Endothelial cell of umbilical vein (primary cell): ENCODE measurements at regions not wholly inside any gene's neighbourhood (a gene's known extent, or its start where the extent isn't known, plus 50 kb on each side); places are given as distances from the start of the nearest gene placed in this dataset.

Source experiments
- BruUV-seq: library from RNA; stranded (reverse); fragments of 400-500 nt; replicated peaks from 2 replicates; lab custom pipeline; 2021; lab: Mats Ljungman, UMichigan
- CTCF ChIA-PET: fragments of 300-600, 350-600 bp; sonication (Branson Sonifier 250); formaldehyde crosslinking; loops from one replicate; lab custom pipeline; 2021; ENCODE audit warnings: antibody characterized with exemption, inconsistent platforms; lab: Charles Lee
- POLR2A ChIA-PET: fragments of 300-600, 350-600 bp; sonication (Branson Sonifier 250); formaldehyde crosslinking; loops from one replicate; lab custom pipeline; 2021; ENCODE audit warnings: antibody characterized with exemption, inconsistent platforms; lab: Charles Lee
- DNase-seq: peaks from one replicate; pipeline ENCODE4 v3.0.0-alpha.2; 2011; ENCODE audit warnings: low read depth, low spot score
- FAIRE-seq: peaks from 2 replicates; lab custom pipeline; 2011; peaks lifted over from hg19 to GRCh38; lab: Jason Lieb, UNC
- H2AFZ ChIP-seq: 2 replicates; pipeline ENCODE4 v1.6.0; 2012; ENCODE audit warnings: low read depth, low read length, control low read depth, inconsistent platforms
- H3K27ac ChIP-seq: 2 replicates; pipeline ENCODE4 v1.5.1; 2011; ENCODE audit warnings: low read depth, mild to moderate bottlenecking, control low read depth, low read length, moderate library complexity; ENCODE audit not compliant: insufficient read depth
- H3K27me3 ChIP-seq, 2 experiments: 2 replicates each; pipeline versions ENCODE4 v1.6.0 to v1.6.1; 2011; ENCODE audit warnings: low read length in 2 of 2, mixed read lengths in 1 of 2; ENCODE audit not compliant: control insufficient read depth in 2 of 2, insufficient read depth in 2 of 2
- H3K36me3 ChIP-seq, 2 experiments: 2 replicates in 1 of 2; 3 replicates in 1 of 2; pipeline ENCODE4 v1.5.1; 2011; ENCODE audit warnings: low read length in 2 of 2, mild to moderate bottlenecking in 1 of 2, moderate library complexity in 1 of 2; ENCODE audit not compliant: control insufficient read depth in 2 of 2, insufficient read depth in 2 of 2; ENCODE audit errors: extremely low read depth in 1 of 2
- H3K4me1 ChIP-seq: 3 replicates; pipeline ENCODE4 v1.5.1; 2011; ENCODE audit warnings: mild to moderate bottlenecking, low read length; ENCODE audit not compliant: control insufficient read depth, insufficient read depth; ENCODE audit errors: extremely low read depth
- H3K4me2 ChIP-seq: 2 replicates; pipeline ENCODE4 v1.6.1; 2011; ENCODE audit warnings: low read length, control low read depth, mixed read lengths; ENCODE audit not compliant: insufficient read depth
- H3K4me3 ChIP-seq, 3 experiments: fragments of 200-600 bp in 1 of 3; sonication (generic), shearing (Covaris generic) in 1 of 3; replicated peaks in 1 of 3; 2 replicates each; pipeline ENCODE4 v1.5.1; 2011 to 2016; ENCODE audit warnings: control low read depth in 3 of 3, low read length in 3 of 3, mild to moderate bottlenecking in 2 of 3, inconsistent platforms in 1 of 3, low read depth in 1 of 3, moderate library complexity in 1 of 3; ENCODE audit not compliant: insufficient read depth in 1 of 3
- H3K79me2 ChIP-seq: 2 replicates; pipeline ENCODE4 v1.6.0; 2012; ENCODE audit warnings: low read length, inconsistent platforms; ENCODE audit not compliant: control insufficient read depth, insufficient read depth
- H3K9ac ChIP-seq: replicated peaks from 2 replicates; pipeline ENCODE3; 2011; ENCODE audit warnings: low read length, control low read depth; ENCODE audit not compliant: insufficient read depth; ENCODE audit errors: extremely low read depth
- H3K9me1 ChIP-seq: replicated peaks from 3 replicates; pipeline ENCODE4 v1.6.0; 2011; ENCODE audit warnings: mild to moderate bottlenecking, low read length; ENCODE audit not compliant: control insufficient read depth, insufficient read depth; ENCODE audit errors: extremely low read depth
- H3K9me3 ChIP-seq: replicated peaks from 2 replicates; pipeline ENCODE4 v1.5.1; 2012; ENCODE audit warnings: low read length, inconsistent platforms; ENCODE audit not compliant: control insufficient read depth, insufficient read depth
- H4K20me1 ChIP-seq: replicated peaks from 2 replicates; pipeline ENCODE3; 2011; ENCODE audit warnings: mild to moderate bottlenecking, low read length; ENCODE audit not compliant: control insufficient read depth, insufficient read depth; ENCODE audit errors: extremely low read depth
- EZH2 ChIP-seq: IDR thresholded peaks from 2 replicates; pipeline ENCODE4 v1.6.1; 2012; ENCODE audit warnings: borderline replicate concordance, low read depth, mild to moderate bottlenecking, moderate library complexity, low read length, inconsistent platforms; ENCODE audit not compliant: severe bottlenecking
- FOS ChIP-seq: IDR thresholded peaks from 2 replicates; pipeline ENCODE4 v1.6.1; 2011; ENCODE audit warnings: mild to moderate bottlenecking, low read length, moderate library complexity, borderline replicate concordance; ENCODE audit not compliant: insufficient read depth
- GATA2 ChIP-seq: IDR thresholded peaks from 2 replicates; pipeline ENCODE4 v1.7.0; 2011; ENCODE audit warnings: low read depth, mild to moderate bottlenecking, moderate library complexity, mixed read lengths, low read length; ENCODE audit not compliant: insufficient read length, insufficient read depth
- JUN ChIP-seq: IDR thresholded peaks from 2 replicates; pipeline ENCODE4 v1.6.1; 2011; ENCODE audit warnings: borderline replicate concordance, low read depth; ENCODE audit not compliant: insufficient read length, insufficient read depth
- MYC ChIP-seq: IDR thresholded peaks from one replicate; pipeline ENCODE4 v1.6.1; 2011; ENCODE audit warnings: mild to moderate bottlenecking, low read depth, low read length
- POLR2A ChIP-seq: IDR thresholded peaks from 2 replicates; pipeline ENCODE4 v1.6.1; 2012; ENCODE audit warnings: low read depth, mild to moderate bottlenecking, control low read depth, low read length
- POLR2AphosphoS5 ChIP-seq: IDR thresholded peaks from 2 replicates; pipeline ENCODE4 v1.6.1; 2012; ENCODE audit warnings: low read depth, mild to moderate bottlenecking, control low read depth, low read length, moderate library complexity; ENCODE audit not compliant: insufficient read depth
- dilution Hi-C: fragments of 300-500 bp; cut with MboI; formaldehyde crosslinking; loops from one replicate; pipeline ENCODE4 v1.15.0; 2019; ENCODE audit warnings: low sequenced_read_pairs; ENCODE audit not compliant: extremely low pct_ligation_motif_present
- intact Hi-C: fragments of 100-400 bp; cut with micrococcal nuclease; formaldehyde crosslinking; loops from one replicate; pipeline ENCODE4 v1.10.0; 2022
- TF ChIP-seq, protein P1 (sequence below), 2 donors: IDR thresholded peaks; 1 replicate in 1 of 2; 2 replicates in 1 of 2; pipeline ENCODE4 v1.5.1; 2011; ENCODE audit warnings: low read length in 2 of 2, mild to moderate bottlenecking in 2 of 2, moderate library complexity in 2 of 2, control low read depth in 1 of 2, inconsistent platforms in 1 of 2, low read depth in 1 of 2; ENCODE audit not compliant: insufficient read depth in 1 of 2; ENCODE audit errors: extremely low read depth in 1 of 2
- TF ChIP-seq, protein P2 (sequence below): IDR thresholded peaks from 2 replicates; pipeline ENCODE4 v1.6.1; 2011; ENCODE audit not compliant: insufficient read depth, insufficient read length

DNA sequence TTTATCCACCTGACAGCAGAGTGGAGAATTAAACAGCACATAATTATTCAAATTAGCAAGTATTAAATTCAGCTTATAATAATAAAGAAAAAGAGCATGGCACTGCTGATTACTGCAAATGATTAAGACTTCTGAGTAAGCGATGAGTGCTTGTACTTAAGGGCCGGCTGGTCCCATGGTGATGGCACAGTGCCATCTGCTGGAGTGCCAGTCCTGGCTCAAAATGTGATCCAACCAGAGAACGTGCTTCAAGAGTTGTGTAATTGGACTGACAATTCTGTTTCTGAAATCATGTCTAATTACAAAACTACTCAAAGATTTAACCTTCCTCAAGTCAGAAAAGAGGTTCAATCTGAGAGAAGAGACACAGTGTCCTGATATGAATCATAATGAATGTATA, 181.6 kb upstream of the RGS17 start:
- no peak overlapping the region for H3K27ac ChIP-seq
- ChIA-PET POLR2A (no interaction called here), CTCF (interaction anchor here (0.6 to 2.8 kb wide), 13 partner anchors 11 to 358 kb away, joined by 3 to 61 read pairs (median 4); partner anchors contain the start of gene RGS17)
- FAIRE-seq (no peak), DNase-seq (peak; percentile 55)
- H3K9ac ChIP-seq = no peak overlapping the region
- no peaks in the 10 kb centered on the region for H4K20me1 ChIP-seq
- no peak for TF ChIP-seq MYC
- TF ChIP-seq, protein P1, sequence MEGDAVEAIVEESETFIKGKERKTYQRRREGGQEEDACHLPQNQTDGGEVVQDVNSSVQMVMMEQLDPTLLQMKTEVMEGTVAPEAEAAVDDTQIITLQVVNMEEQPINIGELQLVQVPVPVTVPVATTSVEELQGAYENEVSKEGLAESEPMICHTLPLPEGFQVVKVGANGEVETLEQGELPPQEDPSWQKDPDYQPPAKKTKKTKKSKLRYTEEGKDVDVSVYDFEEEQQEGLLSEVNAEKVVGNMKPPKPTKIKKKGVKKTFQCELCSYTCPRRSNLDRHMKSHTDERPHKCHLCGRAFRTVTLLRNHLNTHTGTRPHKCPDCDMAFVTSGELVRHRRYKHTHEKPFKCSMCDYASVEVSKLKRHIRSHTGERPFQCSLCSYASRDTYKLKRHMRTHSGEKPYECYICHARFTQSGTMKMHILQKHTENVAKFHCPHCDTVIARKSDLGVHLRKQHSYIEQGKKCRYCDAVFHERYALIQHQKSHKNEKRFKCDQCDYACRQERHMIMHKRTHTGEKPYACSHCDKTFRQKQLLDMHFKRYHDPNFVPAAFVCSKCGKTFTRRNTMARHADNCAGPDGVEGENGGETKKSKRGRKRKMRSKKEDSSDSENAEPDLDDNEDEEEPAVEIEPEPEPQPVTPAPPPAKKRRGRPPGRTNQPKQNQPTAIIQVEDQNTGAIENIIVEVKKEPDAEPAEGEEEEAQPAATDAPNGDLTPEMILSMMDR (IDR thresholded peaks at IDR 0.05; ENCODE audit: extremely low read depth in 1 of 2, insufficient read depth in 1 of 2, low read depth in 1 of 2, low read length in 2 of 2) = peak; percentile 32 to 34
- no peaks in the 10 kb centered on the region for H3K79me2 ChIP-seq
- H3K4me2 ChIP-seq = no peak overlapping the region
- no peaks in the 10 kb centered on the region for H3K9me1 ChIP-seq
- intact Hi-C loops (loop anchor here (1.0 kb wide), 2 partner anchors 81 to 280 kb away; no protein-coding TSS in a partner anchor), dilution Hi-C loops (no loop called here)
- no peaks in the 10 kb centered on the region for H3K36me3 ChIP-seq
- no peaks in the 10 kb centered on the region for H3K9me3 ChIP-seq
- H2AFZ ChIP-seq = no peak overlapping the region
- no peaks in the 10 kb centered on the region for H3K4me1 ChIP-seq
- no TSS peak for BruUV-seq
- H3K4me3 ChIP-seq = no peak overlapping the region
- H3K27me3 ChIP-seq = no peaks in the 10 kb centered on the region

DNA sequence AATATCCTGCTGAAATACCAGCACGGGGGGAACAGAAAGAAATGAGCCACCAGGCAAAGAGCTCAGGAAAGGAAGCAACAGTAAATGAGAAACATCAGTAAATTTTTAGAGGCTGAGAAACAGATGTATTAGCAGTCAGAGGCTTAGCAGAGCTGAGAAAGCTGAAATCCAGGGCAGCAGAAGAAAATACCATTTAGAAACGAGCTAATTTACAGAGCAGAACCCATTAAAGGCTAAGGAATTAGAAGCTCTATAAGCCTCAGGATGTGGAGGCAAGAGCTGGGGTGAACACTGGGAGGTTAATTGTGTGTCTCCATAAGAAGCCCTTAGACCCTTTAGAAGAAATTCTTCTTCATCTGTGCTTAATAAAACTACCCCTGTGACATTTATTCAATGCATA, 178.6 kb upstream of the RGS17 start:
- no TSS peak for BruUV-seq
- Histone ChIP-seq H3K9me1 (no peaks in the 10 kb centered on the region), H3K79me2 (no peaks in the 10 kb centered on the region), H2AFZ (no peak overlapping the region), H3K9me3 (no peaks in the 10 kb centered on the region), H3K27me3 (no peaks in the 10 kb centered on the region), H3K36me3 (no peaks in the 10 kb centered on the region), H3K9ac (no peak overlapping the region), H3K4me2 (no peak overlapping the region), H4K20me1 (no peaks in the 10 kb centered on the region), H3K4me1 (no peaks in the 10 kb centered on the region), H3K27ac (no peak overlapping the region), H3K4me3 (no peak overlapping the region)
- ChIA-PET POLR2A (no interaction called here), CTCF (interaction anchor here (1.6 kb wide), 1 partner anchor 277 kb away, joined by 5 read pairs; no protein-coding TSS in a partner anchor)
- dilution Hi-C loops = no loop called here
- intact Hi-C loops = no loop called here
- FAIRE-seq = no peak
- TF ChIP-seq, protein P2, sequence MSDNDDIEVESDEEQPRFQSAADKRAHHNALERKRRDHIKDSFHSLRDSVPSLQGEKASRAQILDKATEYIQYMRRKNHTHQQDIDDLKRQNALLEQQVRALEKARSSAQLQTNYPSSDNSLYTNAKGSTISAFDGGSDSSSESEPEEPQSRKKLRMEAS = no peak
- TF ChIP-seq POLR2AphosphoS5 (no peak), POLR2A (no peak), GATA2 (no peak), MYC (no peak), EZH2 (no peak), JUN (no peak), FOS (no peak)
- TF ChIP-seq, protein P1 (IDR thresholded peaks at IDR 0.05; ENCODE audit: extremely low read depth in 1 of 2, insufficient read depth in 1 of 2, low read depth in 1 of 2, low read length in 2 of 2) = no peak
- no peak for DNase-seq
